ENCODE measurements at regions not wholly inside any gene's neighbourhood (a gene's known extent, or its start where the extent isn't known, plus 50 kb on each side); places are given as distances from the start of the nearest gene placed in this dataset.

GRCh38 chr3:35505181-35505580, 134.1 kb upstream of the ARPP21 start:
- H3K4me3 ChIP-seq (ENCODE audit: low read length), result no peak overlapping the region
- no peaks in the 10 kb centered on the region for H3K4me1 ChIP-seq (ENCODE audit: insufficient read depth, low read length)
- no peak overlapping the region for H2AFZ ChIP-seq (ENCODE audit: low read depth, low read length)
- no peaks in the 10 kb centered on the region for H3K9me3 ChIP-seq (ENCODE audit: low read length)
- no peaks in the 10 kb centered on the region for H3K27me3 ChIP-seq (ENCODE audit: insufficient read depth, low read length)
- H3K36me3 ChIP-seq (ENCODE audit: insufficient read depth, low read length), result no peaks in the 10 kb centered on the region

- no peaks in the 10 kb centered on the region for H3K4me1 ChIP-seq (ENCODE audit: insufficient read depth, low read length)
- H3K9me3 ChIP-seq (ENCODE audit: low read length), result no peaks in the 10 kb centered on the region
- no peak overlapping the region for H3K4me3 ChIP-seq (ENCODE audit: low read length)
- no peaks in the 10 kb centered on the region for H3K27me3 ChIP-seq (ENCODE audit: insufficient read depth, low read length)
- H3K36me3 ChIP-seq (ENCODE audit: insufficient read depth, low read length), result no peaks in the 10 kb centered on the region
- no peak overlapping the region for H2AFZ ChIP-seq (ENCODE audit: low read depth, low read length)
Observed at GRCh38 chr3:35505772-35506171, 133.6 kb upstream of the ARPP21 start.

GRCh38 chr3:35519936-35520335, 119.4 kb upstream of the ARPP21 start:
- Histone ChIP-seq H3K27me3 (ENCODE audit: insufficient read depth, low read length) (no peaks in the 10 kb centered on the region), H2AFZ (ENCODE audit: low read depth, low read length) (no peak overlapping the region), H3K4me3 (ENCODE audit: low read length) (no peak overlapping the region), H3K4me1 (ENCODE audit: insufficient read depth, low read length) (peaks cover 4% of the 10 kb centered on the region), H3K9me3 (ENCODE audit: low read length) (no peaks in the 10 kb centered on the region), H3K36me3 (ENCODE audit: insufficient read depth, low read length) (no peaks in the 10 kb centered on the region)

- H3K36me3 ChIP-seq (ENCODE audit: insufficient read depth, low read length), result no peaks in the 10 kb centered on the region
- no peaks in the 10 kb centered on the region for H3K9me3 ChIP-seq (ENCODE audit: low read length)
- H3K4me1 ChIP-seq (ENCODE audit: insufficient read depth, low read length), result peaks cover 4% of the 10 kb centered on the region
- H2AFZ ChIP-seq (ENCODE audit: low read depth, low read length), result no peak overlapping the region
- H3K4me3 ChIP-seq (ENCODE audit: low read length), result no peak overlapping the region
- H3K27me3 ChIP-seq (ENCODE audit: insufficient read depth, low read length), result no peaks in the 10 kb centered on the region
Observed at GRCh38 chr3:35521196-35521595, 118.1 kb upstream of the ARPP21 start.

GRCh38 chr3:35522450-35522849, 116.9 kb upstream of the ARPP21 start:
- Histone ChIP-seq H2AFZ (ENCODE audit: low read depth, low read length) (no peak overlapping the region), H3K4me1 (ENCODE audit: insufficient read depth, low read length) (peaks cover 4% of the 10 kb centered on the region), H3K27me3 (ENCODE audit: insufficient read depth, low read length) (no peaks in the 10 kb centered on the region), H3K36me3 (ENCODE audit: insufficient read depth, low read length) (no peaks in the 10 kb centered on the region), H3K9me3 (ENCODE audit: low read length) (no peaks in the 10 kb centered on the region), H3K4me3 (ENCODE audit: low read length) (no peak overlapping the region)

- no peaks in the 10 kb centered on the region for H3K27me3 ChIP-seq (ENCODE audit: insufficient read depth, low read length)
- H3K4me1 ChIP-seq (ENCODE audit: insufficient read depth, low read length), result peaks cover 4% of the 10 kb centered on the region
- H3K9me3 ChIP-seq (ENCODE audit: low read length), result no peaks in the 10 kb centered on the region
- H3K4me3 ChIP-seq (ENCODE audit: low read length), result no peak overlapping the region
- H3K36me3 ChIP-seq (ENCODE audit: insufficient read depth, low read length), result no peaks in the 10 kb centered on the region
- H2AFZ ChIP-seq (ENCODE audit: low read depth, low read length), result no peak overlapping the region
Observed at GRCh38 chr3:35523074-35523473, 116.3 kb upstream of the ARPP21 start.

GRCh38 chr3:35523838-35524237, 115.5 kb upstream of the ARPP21 start:
- Histone ChIP-seq H3K4me1 (ENCODE audit: insufficient read depth, low read length) (peaks cover 4% of the 10 kb centered on the region), H3K9me3 (ENCODE audit: low read length) (no peaks in the 10 kb centered on the region), H3K36me3 (ENCODE audit: insufficient read depth, low read length) (no peaks in the 10 kb centered on the region), H3K27me3 (ENCODE audit: insufficient read depth, low read length) (no peaks in the 10 kb centered on the region), H3K4me3 (ENCODE audit: low read length) (no peak overlapping the region), H2AFZ (ENCODE audit: low read depth, low read length) (no peak overlapping the region)

- no peaks in the 10 kb centered on the region for H3K36me3 ChIP-seq (ENCODE audit: insufficient read depth, low read length)
- no peaks in the 10 kb centered on the region for H3K27me3 ChIP-seq (ENCODE audit: insufficient read depth, low read length)
- H3K4me1 ChIP-seq (ENCODE audit: insufficient read depth, low read length), result peaks cover 4% of the 10 kb centered on the region
- H3K9me3 ChIP-seq (ENCODE audit: low read length), result no peaks in the 10 kb centered on the region
- H2AFZ ChIP-seq (ENCODE audit: low read depth, low read length), result no peak overlapping the region
- no peak overlapping the region for H3K4me3 ChIP-seq (ENCODE audit: low read length)
Observed at GRCh38 chr3:35524856-35525255, 114.5 kb upstream of the ARPP21 start.

- H3K36me3 ChIP-seq (ENCODE audit: insufficient read depth, low read length), result no peaks in the 10 kb centered on the region
- no peaks in the 10 kb centered on the region for H3K9me3 ChIP-seq (ENCODE audit: low read length)
- H3K27me3 ChIP-seq (ENCODE audit: insufficient read depth, low read length), result no peaks in the 10 kb centered on the region
- H2AFZ ChIP-seq (ENCODE audit: low read depth, low read length), result no peak overlapping the region
- H3K4me1 ChIP-seq (ENCODE audit: insufficient read depth, low read length), result peaks cover 6% of the 10 kb centered on the region
- no peak overlapping the region for H3K4me3 ChIP-seq (ENCODE audit: low read length)
Observed at GRCh38 chr3:35528728-35529127, 110.6 kb upstream of the ARPP21 start.

GRCh38 chr3:35529337-35529736, 110.0 kb upstream of the ARPP21 start:
- no peaks in the 10 kb centered on the region for H3K27me3 ChIP-seq (ENCODE audit: insufficient read depth, low read length)
- H3K4me1 ChIP-seq (ENCODE audit: insufficient read depth, low read length), result peaks cover 6% of the 10 kb centered on the region
- H2AFZ ChIP-seq (ENCODE audit: low read depth, low read length), result no peak overlapping the region
- no peaks in the 10 kb centered on the region for H3K36me3 ChIP-seq (ENCODE audit: insufficient read depth, low read length)
- H3K4me3 ChIP-seq (ENCODE audit: low read length), result no peak overlapping the region
- H3K9me3 ChIP-seq (ENCODE audit: low read length), result no peaks in the 10 kb centered on the region

- Histone ChIP-seq H3K4me1 (ENCODE audit: insufficient read depth, low read length) (peaks cover 2% of the 10 kb centered on the region), H2AFZ (ENCODE audit: low read depth, low read length) (no peak overlapping the region), H3K4me3 (ENCODE audit: low read length) (no peak overlapping the region), H3K27me3 (ENCODE audit: insufficient read depth, low read length) (no peaks in the 10 kb centered on the region), H3K9me3 (ENCODE audit: low read length) (no peaks in the 10 kb centered on the region), H3K36me3 (ENCODE audit: insufficient read depth, low read length) (no peaks in the 10 kb centered on the region)
Observed at GRCh38 chr3:35537265-35537664, 102.1 kb upstream of the ARPP21 start.

GRCh38 chr3:35544976-35545375, 94.3 kb upstream of the ARPP21 start:
- no peaks in the 10 kb centered on the region for H3K9me3 ChIP-seq (ENCODE audit: low read length)
- H3K4me1 ChIP-seq (ENCODE audit: insufficient read depth, low read length), result no peaks in the 10 kb centered on the region
- H3K27me3 ChIP-seq (ENCODE audit: insufficient read depth, low read length), result no peaks in the 10 kb centered on the region
- H3K36me3 ChIP-seq (ENCODE audit: insufficient read depth, low read length), result no peaks in the 10 kb centered on the region
- H2AFZ ChIP-seq (ENCODE audit: low read depth, low read length), result no peak overlapping the region
- no peak overlapping the region for H3K4me3 ChIP-seq (ENCODE audit: low read length)

- Histone ChIP-seq H2AFZ (ENCODE audit: low read depth, low read length) (no peak overlapping the region), H3K4me3 (ENCODE audit: low read length) (no peak overlapping the region), H3K9me3 (ENCODE audit: low read length) (no peaks in the 10 kb centered on the region), H3K27me3 (ENCODE audit: insufficient read depth, low read length) (no peaks in the 10 kb centered on the region), H3K4me1 (ENCODE audit: insufficient read depth, low read length) (no peaks in the 10 kb centered on the region), H3K36me3 (ENCODE audit: insufficient read depth, low read length) (no peaks in the 10 kb centered on the region)
Observed at GRCh38 chr3:35549690-35550089, 89.6 kb upstream of the ARPP21 start.

- no peaks in the 10 kb centered on the region for H3K36me3 ChIP-seq (ENCODE audit: insufficient read depth, low read length)
- no peaks in the 10 kb centered on the region for H3K4me1 ChIP-seq (ENCODE audit: insufficient read depth, low read length)
- no peaks in the 10 kb centered on the region for H3K27me3 ChIP-seq (ENCODE audit: insufficient read depth, low read length)
- no peak overlapping the region for H3K4me3 ChIP-seq (ENCODE audit: low read length)
- H3K9me3 ChIP-seq (ENCODE audit: low read length), result no peaks in the 10 kb centered on the region
- H2AFZ ChIP-seq (ENCODE audit: low read depth, low read length), result no peak overlapping the region
Observed at GRCh38 chr3:35562141-35562540, 77.2 kb upstream of the ARPP21 start.

Data from neuron (in vitro differentiated cells).